ENCODE measurements at regions not wholly inside any gene's neighbourhood (a gene's known extent, or its start where the extent isn't known, plus 50 kb on each side); places are given as distances from the start of the nearest gene placed in this dataset.
"Not testable (repeated sequence)": the region's sequence is repeated elsewhere in the genome, so short reads cannot be mapped to it uniquely, and the experiment has no call there.

DNA sequence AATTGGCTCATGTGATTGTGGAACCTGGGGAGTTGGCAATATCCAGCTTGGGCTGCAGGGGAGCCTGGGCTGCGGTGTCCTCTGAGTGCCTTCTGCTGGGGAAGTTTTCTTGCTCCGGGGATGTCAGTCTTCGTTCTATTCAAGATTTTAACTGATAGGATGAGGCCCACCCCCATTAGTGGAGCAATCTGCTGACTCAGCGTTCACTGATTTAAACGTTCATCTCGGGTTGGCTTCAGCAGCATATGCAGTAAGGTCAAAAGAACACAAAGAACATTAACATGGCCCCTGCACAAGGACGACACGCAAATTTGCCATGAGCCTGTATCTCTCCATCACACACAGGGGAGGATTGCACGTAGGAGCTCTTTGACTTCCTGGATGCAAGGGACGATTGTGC, 360.6 kb upstream of the ADARB2 start:
- no peak for DNase-seq (ENCODE audit: low spot score)

DNA sequence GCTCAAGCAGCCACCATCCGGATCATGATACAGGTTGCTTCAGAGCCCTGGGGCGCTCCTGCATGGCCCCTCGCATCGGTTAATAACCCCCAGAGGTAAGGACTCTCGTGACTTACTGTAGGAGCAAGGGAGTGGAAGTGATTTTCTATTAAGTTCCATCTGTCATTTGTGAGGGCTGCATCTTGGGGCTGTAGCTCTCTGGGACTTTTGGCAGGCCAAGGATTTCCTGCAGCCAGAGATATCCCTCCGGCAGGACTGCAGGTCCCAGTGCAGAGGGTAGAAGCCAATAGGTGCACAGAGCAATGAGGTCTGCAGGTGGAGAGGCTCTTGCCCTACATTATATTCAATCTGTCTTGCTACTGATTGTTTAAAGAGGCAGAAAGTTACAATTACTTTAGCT, 356.8 kb upstream of the ADARB2 start:
- DNase-seq (ENCODE audit: low spot score), result no peak

DNA sequence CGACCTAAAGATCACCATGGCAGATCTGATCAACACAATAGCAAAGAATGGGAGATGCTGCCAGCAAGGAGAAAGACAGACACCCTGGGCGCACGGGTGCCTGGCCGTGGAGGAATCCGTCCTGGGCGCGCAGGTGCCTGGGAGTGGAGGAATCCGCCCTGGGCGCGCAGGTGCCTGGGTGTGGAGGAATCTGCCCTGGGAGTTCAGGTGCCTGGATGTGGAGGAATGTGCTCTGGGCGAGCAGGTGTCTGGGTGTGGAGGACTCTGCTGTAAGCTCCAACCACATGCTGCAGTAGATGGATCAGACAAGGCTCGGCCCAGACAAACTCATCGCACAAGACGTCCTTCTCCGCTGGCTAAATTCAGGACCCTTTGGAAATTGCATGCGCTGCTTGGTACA, 346.3 kb upstream of the ADARB2 start:
- no peak for DNase-seq (ENCODE audit: low spot score)

DNA sequence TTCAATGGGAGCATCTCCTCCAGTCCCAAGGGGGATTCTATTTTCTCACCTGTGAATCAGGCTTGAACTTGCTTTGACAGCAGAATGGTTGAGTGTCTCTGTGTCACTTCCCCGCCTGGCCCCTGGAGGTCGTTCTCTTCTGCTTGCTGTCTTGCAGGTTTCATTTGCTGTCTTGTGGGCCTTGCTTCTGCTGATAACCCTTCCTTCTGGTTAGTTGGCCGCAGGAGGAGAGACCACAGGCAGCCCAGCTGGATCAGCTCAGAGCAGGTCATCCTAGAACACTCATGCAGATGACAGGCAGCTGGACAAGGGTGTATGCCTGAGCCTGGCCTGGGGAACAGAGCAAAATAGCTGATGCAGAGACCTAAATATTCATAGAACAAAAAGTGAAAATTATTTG, 344.2 kb upstream of the ADARB2 start:
- DNase-seq (ENCODE audit: low spot score), result no peak

DNA sequence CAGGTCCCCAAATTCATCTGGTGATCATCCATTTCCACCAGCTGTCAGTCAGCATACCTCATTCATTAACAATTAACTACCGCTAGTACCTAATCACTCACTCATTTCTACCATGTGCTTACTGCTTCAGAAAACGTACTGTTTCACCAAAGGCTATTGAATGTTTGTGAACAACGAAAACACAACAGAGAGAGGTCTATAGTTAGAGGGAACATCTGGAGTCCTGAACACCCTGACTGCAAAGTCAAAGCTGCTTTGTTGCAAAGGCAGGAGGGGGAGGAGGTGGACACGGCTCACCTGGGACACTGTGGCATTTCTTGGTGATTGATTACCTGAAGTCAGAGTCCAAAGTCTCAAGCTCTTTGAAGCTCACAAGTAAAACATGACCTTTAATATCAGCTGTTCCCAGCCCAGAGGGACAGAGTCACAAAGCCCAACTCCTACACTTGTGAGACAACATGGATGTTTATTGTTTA, 342.3 kb upstream of the ADARB2 start:
- DNase-seq (ENCODE audit: low spot score), result no peak

DNA sequence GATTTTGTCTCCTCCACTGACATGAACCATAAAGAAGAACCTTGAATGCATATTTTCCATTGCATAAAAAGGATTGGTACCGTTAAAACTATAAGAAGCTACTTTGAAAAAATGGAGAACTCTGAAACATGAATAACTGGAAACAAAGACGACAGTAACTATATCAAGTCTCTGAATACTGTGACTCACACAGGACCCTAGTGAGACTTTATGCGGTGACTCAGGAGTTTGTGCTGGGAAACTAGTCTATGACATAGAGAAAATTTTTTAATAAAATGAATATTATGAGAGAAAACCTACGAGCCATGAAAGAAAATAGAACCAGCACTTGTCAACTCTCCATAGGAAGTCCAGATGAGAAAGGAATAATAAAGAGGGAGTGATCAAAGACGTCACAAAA, 339.9 kb upstream of the ADARB2 start:
- no peak for DNase-seq (ENCODE audit: low spot score)

DNA sequence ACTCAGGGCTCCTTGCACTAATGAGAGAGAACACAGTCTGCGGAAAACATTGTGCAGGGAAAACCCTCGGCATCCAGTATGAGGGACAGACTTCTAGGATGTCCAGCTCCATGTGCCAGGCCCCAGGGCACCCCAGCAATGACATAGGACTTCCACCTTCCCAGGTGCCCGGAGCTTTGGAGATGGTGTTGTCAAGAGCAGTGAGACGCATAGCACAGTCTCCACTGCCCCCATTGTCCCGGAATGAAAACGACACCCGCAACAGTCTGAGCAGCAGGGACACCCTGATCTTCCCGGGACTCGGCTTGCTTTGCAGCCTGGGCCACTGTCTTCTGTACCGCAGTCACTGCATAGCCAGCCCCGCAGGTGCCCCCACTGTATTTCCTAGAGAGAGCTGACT, 339.2 kb upstream of the ADARB2 start:
- no peak for DNase-seq (ENCODE audit: low spot score)

DNA sequence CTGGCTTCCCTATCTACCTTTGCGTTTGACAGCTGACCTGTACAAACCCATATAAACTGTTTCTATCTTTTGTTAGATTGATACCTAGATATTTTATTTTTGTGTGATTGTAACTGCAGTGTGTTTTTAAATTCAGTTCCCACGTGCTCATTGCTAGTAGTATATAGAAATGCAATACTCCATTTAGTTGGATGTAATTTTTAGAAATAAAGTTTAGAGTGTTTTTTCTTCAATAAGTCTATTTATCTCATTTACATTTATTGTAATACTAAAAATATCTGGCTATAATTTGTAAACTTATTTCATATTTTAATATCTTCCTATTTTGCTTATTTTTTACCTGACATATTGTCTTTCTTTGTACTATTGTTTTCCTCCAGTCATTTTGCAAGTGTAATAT, 329.7 kb upstream of the ADARB2 start:
- no peak for DNase-seq (ENCODE audit: low spot score)

DNA sequence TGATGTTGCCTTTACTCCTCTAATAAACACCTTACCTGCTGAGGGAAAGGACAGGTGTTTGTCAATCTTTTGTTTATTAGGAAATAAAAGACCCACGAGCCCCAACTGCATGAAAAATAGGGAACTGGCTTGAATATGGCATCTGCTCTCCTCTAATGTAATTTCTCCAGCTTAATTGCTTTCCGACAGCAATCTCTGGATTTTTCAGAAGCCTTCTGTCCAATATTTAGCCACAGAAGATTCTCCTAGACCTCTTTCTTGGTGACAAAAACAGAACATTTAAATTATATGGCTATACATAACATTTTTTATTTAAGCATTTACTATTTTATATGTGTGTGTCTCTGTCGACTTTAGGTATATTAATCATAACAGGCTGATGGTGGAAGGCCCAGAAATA, 317.4 kb upstream of the ADARB2 start:
- no peak for DNase-seq (ENCODE audit: low spot score)

DNA sequence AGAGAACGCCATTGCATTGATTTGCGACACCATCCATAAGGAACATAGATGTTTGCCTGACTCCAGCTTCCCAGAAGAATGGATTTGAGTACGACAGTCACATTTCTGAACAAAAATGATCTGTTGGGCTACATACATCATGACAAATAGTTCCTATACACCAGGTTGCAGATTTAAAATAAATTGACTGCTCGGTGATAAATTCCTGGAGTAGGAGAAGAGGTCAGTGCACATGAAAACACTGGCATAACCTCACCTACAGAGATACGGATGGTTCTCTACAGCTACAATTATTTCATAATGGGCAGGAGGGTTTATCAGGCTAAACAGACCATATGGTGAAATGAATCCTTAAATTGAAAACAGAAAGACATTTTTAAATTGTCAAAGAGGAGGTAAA, 316.5 kb upstream of the ADARB2 start:
- no peak for DNase-seq (ENCODE audit: low spot score)

DNA sequence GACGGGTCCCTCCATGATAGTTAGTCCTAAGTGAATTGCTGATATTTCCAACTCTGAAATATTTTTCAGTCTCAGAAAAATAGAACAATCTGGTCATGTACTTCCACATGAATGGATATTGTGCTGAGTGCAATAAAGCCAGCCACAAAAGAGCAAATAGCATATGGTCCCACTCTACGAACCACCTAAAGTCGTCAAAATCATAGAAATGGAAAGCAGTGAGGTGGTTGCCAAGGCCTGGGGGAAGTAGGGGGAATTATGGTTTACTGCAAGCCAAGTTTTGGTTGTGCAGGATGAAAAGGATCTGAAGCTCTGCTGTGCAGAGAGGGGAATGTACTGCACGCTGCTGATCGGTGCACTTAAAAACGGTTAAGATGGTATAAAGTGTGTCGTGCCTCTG, 313.8 kb upstream of the ADARB2 start:
- DNase-seq (ENCODE audit: low spot score), result no peak

DNA sequence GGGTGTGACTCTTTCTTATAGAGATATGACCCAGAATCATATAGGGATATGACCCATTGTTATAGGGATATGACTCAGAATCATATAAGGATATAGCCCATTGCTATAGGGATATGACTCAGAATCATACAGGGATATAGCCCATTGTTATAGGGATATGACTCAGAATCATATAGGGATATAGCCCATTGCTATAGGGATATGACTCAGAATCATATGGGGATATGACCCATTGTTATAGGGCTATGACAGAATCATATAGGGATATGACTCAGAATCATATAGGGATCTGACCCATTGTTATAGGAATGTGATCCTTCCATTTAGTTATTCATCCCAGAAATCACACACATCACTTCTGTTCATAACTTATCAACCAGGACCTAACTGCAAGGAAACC, 312.2 kb upstream of the ADARB2 start:
- no peak for DNase-seq (ENCODE audit: low spot score)

DNA sequence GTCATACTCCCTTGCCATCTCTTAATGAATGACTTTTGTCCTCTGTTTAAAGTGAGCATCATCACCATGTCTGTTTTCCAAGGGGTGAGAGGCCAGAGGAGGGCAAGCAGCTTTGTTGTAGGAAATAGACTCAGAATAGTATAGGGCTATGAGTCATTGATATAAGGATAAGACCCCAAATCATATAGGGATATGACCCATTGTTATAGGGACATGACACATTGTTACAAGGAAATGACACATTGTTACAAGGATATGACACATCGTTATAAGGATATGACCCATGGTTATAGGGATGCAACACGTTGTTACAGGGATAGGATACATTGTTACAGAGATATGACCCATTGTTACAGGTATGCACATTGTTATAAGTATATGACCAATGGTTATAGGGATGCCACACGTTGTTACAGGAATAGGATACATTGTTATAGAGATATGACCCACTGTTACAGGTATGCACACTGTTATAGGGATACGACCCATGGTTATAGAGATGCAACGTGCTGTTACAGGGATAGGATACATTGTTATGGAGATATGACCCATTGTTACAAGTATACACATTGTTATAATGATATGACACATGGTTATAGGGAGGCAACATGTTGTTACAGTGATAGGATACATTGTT, 311.1 kb upstream of the ADARB2 start:
- DNase-seq (ENCODE audit: low spot score), result no peak

DNA sequence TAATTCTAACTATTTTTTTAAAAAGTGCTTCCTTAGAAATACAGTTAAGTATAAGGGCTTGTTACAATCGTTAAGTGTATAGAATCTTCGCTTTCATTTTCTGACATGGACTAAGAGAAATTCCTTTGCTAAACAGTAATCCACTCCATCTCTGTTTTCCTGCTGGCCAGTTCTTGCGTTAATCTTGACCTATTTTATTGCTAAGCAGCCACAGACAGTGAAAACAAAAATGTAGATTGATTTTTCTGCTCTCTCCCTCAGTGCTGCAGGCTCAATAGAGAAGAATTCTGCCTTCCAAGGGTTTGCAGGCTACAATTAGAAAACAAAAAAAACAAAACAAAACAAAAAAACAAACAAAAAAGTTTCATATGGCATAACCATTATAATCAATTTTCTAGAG, 310.4 kb upstream of the ADARB2 start:
- peak; percentile 20 for DNase-seq (ENCODE audit: low spot score)

DNA sequence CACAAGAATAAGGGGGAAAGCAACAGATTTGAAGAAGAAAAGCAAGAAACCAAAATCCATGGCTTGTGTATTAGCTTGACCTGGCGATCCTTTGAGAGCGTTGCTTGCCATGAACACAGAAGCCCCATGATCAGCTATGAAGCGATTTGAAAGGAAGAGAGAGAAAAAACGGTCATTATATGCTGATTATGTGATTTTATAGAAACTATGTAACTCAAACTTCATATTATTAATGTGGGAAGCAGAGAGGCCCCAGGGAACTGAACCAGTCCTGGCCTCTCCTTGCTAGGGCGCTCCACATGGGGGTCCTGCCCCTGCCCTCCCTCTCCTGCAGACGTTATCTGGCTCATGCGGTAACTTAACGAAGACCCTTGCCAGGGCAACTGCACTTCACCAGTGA, 306.1 kb upstream of the ADARB2 start:
- no peak for DNase-seq (ENCODE audit: low spot score)

DNA sequence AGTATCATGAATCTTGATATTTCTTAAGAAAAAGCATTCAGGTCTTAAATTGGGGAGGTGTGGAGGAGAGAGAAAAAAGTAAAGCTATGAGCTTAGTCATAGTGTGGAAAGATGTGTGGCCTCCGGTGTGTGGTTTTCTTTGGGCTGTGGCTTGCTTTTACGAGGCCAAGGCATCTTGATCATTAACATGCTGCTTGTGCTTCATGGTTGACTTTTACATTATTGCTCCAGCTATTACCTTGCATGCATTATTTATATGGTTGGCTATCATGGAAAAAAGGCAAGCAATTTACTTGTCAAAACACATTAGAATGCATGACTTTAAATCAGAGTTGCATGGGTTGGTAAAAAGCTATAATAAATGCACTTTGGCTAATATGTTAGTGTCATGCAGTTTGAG, 300.7 kb upstream of the ADARB2 start:
- DNase-seq (ENCODE audit: low spot score), result no peak

DNA sequence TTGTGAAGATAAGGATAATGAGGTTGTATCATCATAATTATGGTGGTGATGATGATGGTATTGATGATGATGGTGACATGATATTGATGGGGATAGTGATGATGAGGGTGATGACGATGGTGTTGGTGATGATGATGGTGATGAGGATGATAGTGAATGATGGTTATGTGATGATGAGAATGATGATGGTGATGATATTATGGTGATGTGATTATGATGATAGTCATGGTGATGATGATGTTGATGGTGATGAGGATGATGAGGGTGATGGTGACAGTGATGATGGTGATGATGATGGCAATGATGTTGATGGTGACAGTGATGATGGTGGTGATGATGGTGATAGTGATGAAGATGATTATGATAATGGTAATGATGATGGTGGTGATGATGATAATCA, 299.9 kb upstream of the ADARB2 start:
- DNase-seq (ENCODE audit: low spot score), result no peak

DNA sequence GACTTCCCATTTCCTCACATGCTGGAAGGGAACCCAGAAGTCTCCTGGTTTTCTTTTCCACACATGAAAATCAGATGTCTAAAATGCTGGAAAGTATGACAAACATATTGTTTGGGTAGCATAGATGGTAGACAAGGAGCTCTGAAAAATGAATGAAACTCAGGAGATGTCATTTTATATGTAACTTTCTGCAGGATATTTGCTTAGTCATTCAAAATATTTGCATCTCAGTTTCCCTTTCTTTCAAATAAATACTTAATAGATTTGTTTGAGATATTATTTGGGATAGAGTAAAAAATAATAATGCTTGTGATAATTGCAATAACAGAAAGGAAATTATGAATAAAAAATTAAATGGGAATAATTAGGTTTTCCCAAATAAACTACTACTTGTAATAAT, 298.9 kb upstream of the ADARB2 start:
- no peak for DNase-seq (ENCODE audit: low spot score)

DNA sequence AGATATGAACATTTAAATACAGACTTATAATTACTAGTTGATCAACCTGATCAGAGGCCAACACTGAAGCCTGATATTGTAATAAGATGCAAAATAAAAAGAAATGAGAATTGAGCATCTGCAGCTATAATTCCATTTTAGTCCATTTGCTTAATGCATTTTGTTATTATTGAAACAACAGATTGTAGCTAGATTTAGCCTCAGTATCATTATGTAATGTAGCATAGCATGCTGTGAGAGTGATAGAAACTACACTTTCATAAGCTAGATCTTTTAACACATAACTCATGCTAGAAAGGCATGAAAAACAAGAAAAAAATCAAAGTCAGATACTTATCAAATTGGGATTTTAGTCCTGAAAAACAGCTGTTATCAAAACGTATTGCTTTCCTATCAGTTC, 292.7 kb upstream of the ADARB2 start:
- no peak for DNase-seq (ENCODE audit: low spot score)

DNA sequence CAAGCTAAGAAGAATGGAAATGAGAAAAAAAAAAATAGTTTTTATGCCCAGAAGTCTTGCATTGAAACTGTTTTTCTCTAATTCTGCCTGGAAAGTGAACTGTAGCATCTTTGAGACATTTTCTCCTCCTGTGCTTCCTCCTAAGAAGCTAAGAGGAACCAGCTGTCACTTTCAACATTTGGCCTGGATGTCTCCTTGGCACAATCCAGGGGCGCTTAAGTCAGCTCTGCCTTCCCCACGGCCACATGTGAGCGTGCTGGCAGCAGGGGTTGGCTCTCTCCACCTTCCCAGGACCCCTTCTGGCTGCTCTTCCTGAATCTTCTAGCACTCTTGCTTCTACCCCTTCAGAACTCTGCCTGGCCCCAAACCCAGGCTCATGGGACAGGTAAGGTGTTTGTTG, 289.6 kb upstream of the ADARB2 start:
- DNase-seq (ENCODE audit: low spot score), result no peak

DNA sequence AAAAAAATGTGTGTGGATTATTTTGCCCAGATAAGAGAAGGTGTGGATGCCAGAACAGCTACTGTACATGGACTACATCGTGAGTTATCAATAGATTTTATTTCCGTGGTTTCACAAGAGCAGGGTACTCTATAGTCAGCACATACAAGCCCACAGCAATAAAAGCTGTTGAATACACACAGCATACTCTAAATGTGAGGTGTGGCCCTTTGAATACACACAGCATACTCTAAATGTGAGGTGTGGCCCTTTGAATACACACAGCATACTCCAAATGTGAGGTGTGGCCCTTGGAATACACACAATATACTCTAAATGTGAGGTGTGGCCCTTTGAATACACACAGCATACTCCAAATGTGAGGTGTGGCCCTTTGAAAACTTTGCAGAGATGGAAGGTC, 287.4 kb upstream of the ADARB2 start:
- not testable (repeated sequence) for DNase-seq (ENCODE audit: low spot score)

DNA sequence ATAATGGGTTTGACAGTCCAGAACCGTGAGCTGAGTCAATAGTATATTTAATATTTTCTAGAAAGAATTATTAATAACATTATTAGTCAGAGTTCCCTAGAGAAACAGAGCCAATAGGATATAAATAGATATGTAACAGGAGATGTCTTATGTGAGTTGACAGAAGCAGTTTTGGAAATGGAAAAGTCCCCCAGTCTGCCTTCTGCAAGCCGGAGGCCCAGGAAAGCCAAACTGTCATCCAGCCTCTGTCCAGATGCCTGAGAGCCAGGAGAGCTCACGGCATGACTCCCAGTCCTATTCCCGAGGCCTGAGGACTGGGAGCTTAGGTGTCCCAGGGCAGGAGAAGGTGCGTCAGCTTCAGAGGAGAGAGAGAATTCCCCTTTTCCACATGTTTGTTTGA, 286.4 kb upstream of the ADARB2 start:
- no peak for DNase-seq (ENCODE audit: low spot score)

DNA sequence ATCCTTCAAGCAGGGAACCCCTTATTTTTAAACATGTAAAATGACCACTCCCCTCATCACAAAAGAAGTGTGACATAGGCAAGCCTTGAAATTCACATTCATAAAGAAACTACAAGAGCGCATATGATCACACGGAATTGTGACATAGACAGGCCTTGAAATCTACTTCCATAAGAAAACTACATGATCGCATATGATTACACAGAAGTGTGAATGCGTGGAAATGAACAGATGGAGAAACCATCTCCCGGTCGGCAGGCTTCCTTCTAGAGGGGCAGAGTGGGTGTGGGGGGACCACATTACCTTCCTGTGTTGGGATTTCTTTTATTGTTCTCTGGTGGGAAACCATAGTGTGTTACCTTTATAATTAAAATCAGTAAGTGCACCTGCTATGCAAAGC, 285.1 kb upstream of the ADARB2 start:
- no peak for DNase-seq (ENCODE audit: low spot score)

DNA sequence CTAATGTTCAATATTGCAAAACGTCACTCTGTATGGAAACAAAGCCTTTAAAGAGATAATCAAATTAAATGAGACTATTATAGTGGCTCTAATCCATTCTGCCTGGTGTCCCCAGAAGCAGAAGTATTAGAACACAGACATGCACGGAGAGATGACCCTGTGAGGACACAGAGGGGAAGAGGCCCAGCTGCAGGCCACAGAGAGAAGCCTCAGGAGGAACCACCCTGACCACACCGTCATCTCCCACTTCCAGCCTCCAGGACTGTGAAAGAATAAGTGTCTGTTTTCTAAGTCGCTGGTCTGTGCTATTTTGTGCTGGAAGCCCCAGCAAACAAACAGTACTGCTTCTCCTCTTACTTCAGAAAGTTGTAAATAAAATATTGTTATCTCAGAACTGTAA, 283.5 kb upstream of the ADARB2 start:
- DNase-seq (ENCODE audit: low spot score), result no peak

DNA sequence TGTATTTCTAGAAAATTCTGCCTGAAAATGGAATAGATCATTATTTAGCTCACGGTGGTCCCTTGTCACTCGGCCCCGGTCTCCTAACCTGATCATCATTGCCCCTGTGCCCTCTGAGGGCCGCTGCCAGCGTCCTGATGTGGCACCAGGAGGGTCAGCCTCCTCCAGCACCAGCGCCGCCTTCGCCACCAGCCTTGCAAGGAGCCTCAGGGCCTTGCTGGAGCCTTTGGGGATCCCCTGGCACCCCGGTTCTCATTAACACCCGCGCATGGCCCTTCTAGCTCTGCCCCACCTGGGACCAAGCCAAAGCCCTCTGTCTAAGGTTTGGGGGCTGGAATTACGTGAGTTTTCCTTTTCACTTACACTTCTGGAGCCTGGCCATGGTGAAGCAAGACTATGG, 282.5 kb upstream of the ADARB2 start:
- no peak for DNase-seq (ENCODE audit: low spot score)

Measured in globus pallidus (tissue), 1 donor.